ENCODE measurements at regions not wholly inside any gene's neighbourhood (a gene's known extent, or its start where the extent isn't known, plus 50 kb on each side); places are given as distances from the start of the nearest gene placed in this dataset.

GRCh38 chr4:11133868-11134267 is 294.8 kb downstream of the HS3ST1 start:
- ATAC-seq (ENCODE audit: low read depth), result no peak
- Histone ChIP-seq H3K9me3 (ENCODE audit: control insufficient read depth, insufficient read depth, low read length) (no peaks in the 10 kb centered on the region), H2BK120ac (ENCODE audit: low read depth, low read length) (no peak overlapping the region), H2AFZ (replicated peaks; ENCODE audit: low read length, poor library complexity) (no peak overlapping the region), H2AK9ac (replicated peaks; ENCODE audit: low read depth, low read length, poor library complexity) (no peak overlapping the region), H3K4ac (ENCODE audit: low read depth, low read length) (no peak overlapping the region), H3K27ac (ENCODE audit: insufficient read depth, low read length) (no peak overlapping the region), H2AK5ac (ENCODE audit: low read depth, low read length) (no peak overlapping the region), H3K79me1 (ENCODE audit: low read depth in 1 of 2, low read length in 2 of 2) (no peaks in the 10 kb centered on the region), H3K4me1 (ENCODE audit: control insufficient read depth, insufficient read depth, low read length) (no peaks in the 10 kb centered on the region), H3K56ac (ENCODE audit: extremely low read depth, insufficient read depth, low read length) (no peak overlapping the region), H2BK15ac (ENCODE audit: low read depth, low read length) (no peak overlapping the region), H2BK20ac (ENCODE audit: low read depth, low read length) (no peak overlapping the region), H4K20me1 (ENCODE audit: insufficient read depth, low read length) (no peaks in the 10 kb centered on the region), H3K27me3 (ENCODE audit: control insufficient read depth, insufficient read depth, low read length) (no peaks in the 10 kb centered on the region), H2BK5ac (ENCODE audit: low read depth, low read length, poor library complexity, severe bottlenecking) (no peak overlapping the region), H3K18ac (ENCODE audit: low read depth, low read length) (no peak overlapping the region), H3K9ac (ENCODE audit: low read depth, low read length) (no peak overlapping the region), H4K8ac (ENCODE audit: low read depth in 2 of 2, low read length in 2 of 2) (no peak overlapping the region), H3K4me2 (ENCODE audit: low read depth, low read length) (no peak overlapping the region), H4K5ac (ENCODE audit: low read depth, low read length) (no peak overlapping the region), H3K9me1 (ENCODE audit: insufficient read depth, low read length) (no peaks in the 10 kb centered on the region), H3K36me3 (ENCODE audit: control insufficient read depth, insufficient read depth, low read length) (no peaks in the 10 kb centered on the region), H3K14ac (replicated peaks; ENCODE audit: low read depth, low read length) (no peak overlapping the region), H4K91ac (ENCODE audit: insufficient read depth, low read depth, low read length) (no peak overlapping the region), H3K4me3 (ENCODE audit: insufficient read depth, low read depth, low read length) (no peak overlapping the region), H3K23ac (ENCODE audit: low read depth, low read length) (no peak overlapping the region)
- dilution Hi-C loops (cut with HindIII; ENCODE audit: low sequenced_read_pairs, unreplicated experiment) (no loop called here), intact Hi-C loops (cut with micrococcal nuclease) (no loop called here), in situ Hi-C loops (cut with MboI; ENCODE audit: low sequenced_read_pairs) (no loop called here)
- no peak for DNase-seq
- no TSS peak for BruUV-seq (replicated peaks)
- no CpG with 5 or more reads among the region's 2 CpGs for WGBS, 2 experiments (ENCODE audit: extremely low coverage in 2 of 2, insufficient read length in 1 of 2)
- ChIA-PET POLR2A (ENCODE audit: unreplicated experiment) (no interaction called here), CTCF (interaction anchor here (0.6 kb wide), 1 partner anchor 26 kb away, joined by 4 read pairs; no protein-coding TSS in a partner anchor)
- TF ChIP-seq ELK1 (IDR thresholded peaks at IDR 0.05; ENCODE audit: borderline replicate concordance, low read depth, low read length) (no peak), CEBPB (IDR thresholded peaks at IDR 0.05; ENCODE audit: low read depth, low read length) (no peak), MAZ (IDR thresholded peaks at IDR 0.05; ENCODE audit: borderline replicate concordance, low read depth, low read length) (no peak), NFE2L2 (IDR thresholded peaks at IDR 0.05; ENCODE audit: low read depth, low read length) (no peak), BHLHE40 (IDR thresholded peaks at IDR 0.05; ENCODE audit: low read depth, low read length) (no peak), POLR2A (IDR thresholded peaks at IDR 0.05; ENCODE audit: low read depth, low read length) (no peak), RFX5 (IDR thresholded peaks at IDR 0.05; ENCODE audit: low read depth, low read length) (no peak), MAFK (IDR thresholded peaks at IDR 0.05; ENCODE audit: low read depth, low read length) (no peak), MXI1 (IDR thresholded peaks at IDR 0.05; ENCODE audit: borderline replicate concordance, low read depth, low read length) (no peak)
- TF ChIP-seq, protein P1, sequence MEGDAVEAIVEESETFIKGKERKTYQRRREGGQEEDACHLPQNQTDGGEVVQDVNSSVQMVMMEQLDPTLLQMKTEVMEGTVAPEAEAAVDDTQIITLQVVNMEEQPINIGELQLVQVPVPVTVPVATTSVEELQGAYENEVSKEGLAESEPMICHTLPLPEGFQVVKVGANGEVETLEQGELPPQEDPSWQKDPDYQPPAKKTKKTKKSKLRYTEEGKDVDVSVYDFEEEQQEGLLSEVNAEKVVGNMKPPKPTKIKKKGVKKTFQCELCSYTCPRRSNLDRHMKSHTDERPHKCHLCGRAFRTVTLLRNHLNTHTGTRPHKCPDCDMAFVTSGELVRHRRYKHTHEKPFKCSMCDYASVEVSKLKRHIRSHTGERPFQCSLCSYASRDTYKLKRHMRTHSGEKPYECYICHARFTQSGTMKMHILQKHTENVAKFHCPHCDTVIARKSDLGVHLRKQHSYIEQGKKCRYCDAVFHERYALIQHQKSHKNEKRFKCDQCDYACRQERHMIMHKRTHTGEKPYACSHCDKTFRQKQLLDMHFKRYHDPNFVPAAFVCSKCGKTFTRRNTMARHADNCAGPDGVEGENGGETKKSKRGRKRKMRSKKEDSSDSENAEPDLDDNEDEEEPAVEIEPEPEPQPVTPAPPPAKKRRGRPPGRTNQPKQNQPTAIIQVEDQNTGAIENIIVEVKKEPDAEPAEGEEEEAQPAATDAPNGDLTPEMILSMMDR (conservative IDR thresholded peaks at IDR 0.05; ENCODE audit: low read depth, low read length), result no peak
- TF ChIP-seq, protein P2, sequence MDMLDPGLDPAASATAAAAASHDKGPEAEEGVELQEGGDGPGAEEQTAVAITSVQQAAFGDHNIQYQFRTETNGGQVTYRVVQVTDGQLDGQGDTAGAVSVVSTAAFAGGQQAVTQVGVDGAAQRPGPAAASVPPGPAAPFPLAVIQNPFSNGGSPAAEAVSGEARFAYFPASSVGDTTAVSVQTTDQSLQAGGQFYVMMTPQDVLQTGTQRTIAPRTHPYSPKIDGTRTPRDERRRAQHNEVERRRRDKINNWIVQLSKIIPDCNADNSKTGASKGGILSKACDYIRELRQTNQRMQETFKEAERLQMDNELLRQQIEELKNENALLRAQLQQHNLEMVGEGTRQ (IDR thresholded peaks at IDR 0.05; ENCODE audit: low read depth, low read length), result no peak

Data from IMR-90 (cell line).